WTC11 (cell line): ENCODE measurements at regions not wholly inside any gene's neighbourhood (a gene's known extent, or its start where the extent isn't known, plus 50 kb on each side); places are given as distances from the start of the nearest gene placed in this dataset.

Experiments used
- ATAC-seq: fragments of 200-7000 bp; cut with Tn5 transposase; 2 replicates; pipeline ENCODE4 v1.10.0; 2021; ENCODE audit warnings: mild to moderate bottlenecking, moderate library complexity
- CTCF ChIA-PET: fragments of 300-600 bp; sonication (Branson Sonifier 250); formaldehyde crosslinking; loops from one replicate; lab custom pipeline; 2021; ENCODE audit warnings: antibody characterized with exemption; lab: Charles Lee
- POLR2A ChIA-PET: fragments of 350-600 bp; sonication (Branson Sonifier 250); formaldehyde crosslinking; loops from one replicate; lab custom pipeline; 2021; ENCODE audit warnings: antibody characterized with exemption; lab: Charles Lee
- DNase-seq: peaks from one replicate; pipeline ENCODE4 v3.0.0; 2021; ENCODE audit warnings: low spot score
- H3K27ac Mint-ChIP-seq: 2 replicates; pipeline ENCODE4 v1.8.0; 2021; ENCODE audit warnings: mixed read lengths
- H3K27me3 Mint-ChIP-seq: 2 replicates; pipeline ENCODE4 v1.8.0; 2021; ENCODE audit warnings: low read depth, mild to moderate bottlenecking, moderate library complexity, mixed read lengths
- H3K36me3 Mint-ChIP-seq: 2 replicates; pipeline ENCODE4 v1.8.0; 2021; ENCODE audit warnings: mixed read lengths
- H3K4me1 Mint-ChIP-seq: 2 replicates; pipeline ENCODE4 v1.8.0; 2022; ENCODE audit warnings: mixed read lengths
- H3K4me3 Mint-ChIP-seq: 2 replicates; pipeline ENCODE4 v1.8.0; 2021; ENCODE audit warnings: mild to moderate bottlenecking, moderate library complexity, mixed read lengths
- H3K9me3 Mint-ChIP-seq: 2 replicates; pipeline ENCODE4 v1.8.0; 2021; ENCODE audit warnings: mixed read lengths
- ATF3 ChIP-seq: sonication (generic); formaldehyde crosslinking; conservative IDR thresholded peaks from 2 replicates; pipeline ENCODE4 v1.8.1; 2022; ENCODE audit warnings: mild to moderate bottlenecking, missing genetic modification reagents
- CREB1 ChIP-seq: sonication (generic); formaldehyde crosslinking; IDR thresholded peaks from 2 replicates; pipeline ENCODE4 v1.8.0; 2023; ENCODE audit warnings: mild to moderate bottlenecking, missing genetic modification reagents
- CTCF ChIP-seq: fragments of 200-600 bp; IDR thresholded peaks from 2 replicates; pipeline ENCODE4 v1.8.0; 2022; ENCODE audit warnings: antibody characterized with exemption
- JAZF1 ChIP-seq: fragments of 250-450 bp; sonication (Bioruptor Pico); IDR thresholded peaks from 2 replicates; pipeline ENCODE4 v1.9.0; 2021; ENCODE audit warnings: moderate library complexity, mild to moderate bottlenecking, inconsistent platforms
- JUN ChIP-seq: sonication (generic); formaldehyde crosslinking; IDR thresholded peaks from 2 replicates; pipeline ENCODE4 v1.8.0; 2023; ENCODE audit warnings: mild to moderate bottlenecking, missing genetic modification reagents
- NFYB ChIP-seq: sonication (generic); formaldehyde crosslinking; conservative IDR thresholded peaks from 2 replicates; pipeline ENCODE4 v1.8.0; 2022; ENCODE audit warnings: low read depth, missing genetic modification reagents
- RELA ChIP-seq: sonication (generic); formaldehyde crosslinking; IDR thresholded peaks from 2 replicates; pipeline ENCODE4 v1.8.1; 2022; ENCODE audit warnings: missing genetic modification reagents, mild to moderate bottlenecking, borderline replicate concordance
- RORB ChIP-seq: fragments of 250-450 bp; sonication (Bioruptor Pico); IDR thresholded peaks from 2 replicates; pipeline ENCODE4 v1.9.0; 2021; ENCODE audit warnings: mild to moderate bottlenecking
- ZBTB21 ChIP-seq: sonication (generic); formaldehyde crosslinking; IDR thresholded peaks from 2 replicates; pipeline ENCODE4 v1.8.1; 2023; ENCODE audit warnings: mild to moderate bottlenecking, missing genetic modification reagents, borderline replicate concordance
- ZBTB43 ChIP-seq: sonication (generic); formaldehyde crosslinking; IDR thresholded peaks from 2 replicates; pipeline ENCODE4 v1.8.1; 2023; ENCODE audit warnings: mild to moderate bottlenecking, missing genetic modification reagents
- ZNF138 ChIP-seq: sonication (generic); formaldehyde crosslinking; conservative IDR thresholded peaks from 2 replicates; pipeline ENCODE4 v1.8.1; 2022; ENCODE audit warnings: mild to moderate bottlenecking, moderate library complexity, missing genetic modification reagents
- ZNF232 ChIP-seq: sonication (generic); formaldehyde crosslinking; IDR thresholded peaks from 2 replicates; pipeline ENCODE4 v1.8.0; 2022; ENCODE audit warnings: mild to moderate bottlenecking, missing genetic modification reagents
- ZNF396 ChIP-seq: fragments of 250-450 bp; sonication (Bioruptor Pico); IDR thresholded peaks from 2 replicates; pipeline ENCODE4 v1.8.0; 2021; ENCODE audit warnings: mild to moderate bottlenecking, moderate library complexity, borderline replicate concordance
- ZNF512 ChIP-seq: sonication (generic); formaldehyde crosslinking; IDR thresholded peaks from 2 replicates; pipeline ENCODE4 v1.8.1; 2022; ENCODE audit warnings: missing genetic modification reagents, borderline replicate concordance
- ZSCAN18 ChIP-seq: fragments of 250-450 bp; sonication (Bioruptor Pico); IDR thresholded peaks from 2 replicates; pipeline ENCODE4 v2.1.2; 2022; ENCODE audit warnings: mild to moderate bottlenecking, moderate library complexity
- TF ChIP-seq, protein P1 (sequence below): sonication (generic); formaldehyde crosslinking; IDR thresholded peaks from 2 replicates; pipeline ENCODE4 v1.8.0; 2023; ENCODE audit warnings: missing genetic modification reagents
- TF ChIP-seq, protein P2 (sequence below): sonication (generic); formaldehyde crosslinking; IDR thresholded peaks from 2 replicates; pipeline ENCODE4 v1.8.1; 2023; ENCODE audit warnings: mild to moderate bottlenecking, missing genetic modification reagents, borderline replicate concordance
- TF ChIP-seq, protein P3 (sequence below): sonication (generic); formaldehyde crosslinking; IDR thresholded peaks from 2 replicates; pipeline ENCODE4 v1.8.1; 2023; ENCODE audit warnings: mild to moderate bottlenecking, missing genetic modification reagents, moderate library complexity

DNA sequence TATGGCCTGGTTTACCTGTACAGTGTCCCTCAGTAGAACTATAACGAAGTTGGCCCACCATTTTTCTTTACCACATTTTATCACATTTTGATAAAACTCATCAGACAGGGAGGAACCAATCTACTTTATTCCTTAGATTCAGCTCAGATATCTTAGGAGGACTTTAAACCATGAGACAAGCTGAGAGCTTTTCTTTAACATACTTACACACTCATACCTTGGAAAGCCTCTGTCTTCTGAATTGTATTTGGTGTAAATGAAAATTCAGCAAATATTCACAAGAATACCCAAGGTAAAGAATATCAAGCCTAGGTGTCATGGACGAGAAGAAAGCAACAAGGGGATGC is 313.2 kb downstream of the ENC1 start (continued):
- TF ChIP-seq ZNF512 (CRISPR knock-in tag) (no peak), RORB (CRISPR knock-in tag) (no peak)

DNA sequence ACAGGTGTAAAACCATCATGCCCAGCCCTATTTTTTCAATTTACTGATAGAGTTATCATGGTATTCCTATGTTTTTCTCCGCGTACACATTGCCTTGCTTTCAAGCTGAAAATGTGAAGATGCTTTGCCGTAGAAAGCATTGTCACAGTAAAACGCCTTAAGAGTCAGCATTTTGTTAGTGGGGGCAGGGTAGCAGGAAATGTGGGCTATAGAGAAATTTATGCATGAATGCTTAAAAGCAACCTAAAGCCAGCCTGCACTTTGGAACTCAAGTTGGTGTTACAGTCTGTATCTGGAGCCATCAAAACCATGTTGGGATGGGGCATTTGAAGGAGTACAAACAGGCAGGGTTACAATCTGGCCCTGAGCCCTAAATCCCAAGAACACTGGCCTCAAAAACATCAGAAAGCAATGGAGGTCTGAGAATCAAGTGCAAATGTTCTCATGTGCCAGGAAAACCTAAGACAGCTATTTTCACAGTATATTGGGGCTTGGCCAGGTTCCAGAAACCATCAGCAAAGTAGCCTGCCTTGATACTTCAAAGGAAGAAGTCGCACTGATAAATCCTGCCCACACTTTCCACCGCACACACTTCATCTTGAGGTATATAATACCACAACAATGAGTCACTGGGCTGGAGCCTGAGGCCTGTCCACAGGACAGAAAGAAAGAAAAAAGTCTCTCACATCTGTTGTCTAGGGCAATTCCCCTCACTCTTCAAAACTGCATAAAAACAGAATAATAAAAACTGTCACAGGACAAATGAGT is 313.8 kb downstream of the ENC1 start:
- no peak overlapping the region for H3K4me3 Mint-ChIP-seq
- CTCF ChIA-PET: interaction anchor here (1.3 kb wide), 1 partner anchor 10 kb away, joined by 3 read pairs; no protein-coding TSS in a partner anchor
- DNase-seq (no peak), ATAC-seq (no peak)
- TF ChIP-seq JUN (CRISPR knock-in tag): no peak
- TF ChIP-seq, protein P1, sequence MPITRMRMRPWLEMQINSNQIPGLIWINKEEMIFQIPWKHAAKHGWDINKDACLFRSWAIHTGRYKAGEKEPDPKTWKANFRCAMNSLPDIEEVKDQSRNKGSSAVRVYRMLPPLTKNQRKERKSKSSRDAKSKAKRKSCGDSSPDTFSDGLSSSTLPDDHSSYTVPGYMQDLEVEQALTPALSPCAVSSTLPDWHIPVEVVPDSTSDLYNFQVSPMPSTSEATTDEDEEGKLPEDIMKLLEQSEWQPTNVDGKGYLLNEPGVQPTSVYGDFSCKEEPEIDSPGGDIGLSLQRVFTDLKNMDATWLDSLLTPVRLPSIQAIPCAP (CRISPR knock-in tag): no peak
- TF ChIP-seq NFYB: no peak
- no peak for TF ChIP-seq ATF3
- TF ChIP-seq ZBTB21 (CRISPR knock-in tag): no peak
- TF ChIP-seq, protein P2, sequence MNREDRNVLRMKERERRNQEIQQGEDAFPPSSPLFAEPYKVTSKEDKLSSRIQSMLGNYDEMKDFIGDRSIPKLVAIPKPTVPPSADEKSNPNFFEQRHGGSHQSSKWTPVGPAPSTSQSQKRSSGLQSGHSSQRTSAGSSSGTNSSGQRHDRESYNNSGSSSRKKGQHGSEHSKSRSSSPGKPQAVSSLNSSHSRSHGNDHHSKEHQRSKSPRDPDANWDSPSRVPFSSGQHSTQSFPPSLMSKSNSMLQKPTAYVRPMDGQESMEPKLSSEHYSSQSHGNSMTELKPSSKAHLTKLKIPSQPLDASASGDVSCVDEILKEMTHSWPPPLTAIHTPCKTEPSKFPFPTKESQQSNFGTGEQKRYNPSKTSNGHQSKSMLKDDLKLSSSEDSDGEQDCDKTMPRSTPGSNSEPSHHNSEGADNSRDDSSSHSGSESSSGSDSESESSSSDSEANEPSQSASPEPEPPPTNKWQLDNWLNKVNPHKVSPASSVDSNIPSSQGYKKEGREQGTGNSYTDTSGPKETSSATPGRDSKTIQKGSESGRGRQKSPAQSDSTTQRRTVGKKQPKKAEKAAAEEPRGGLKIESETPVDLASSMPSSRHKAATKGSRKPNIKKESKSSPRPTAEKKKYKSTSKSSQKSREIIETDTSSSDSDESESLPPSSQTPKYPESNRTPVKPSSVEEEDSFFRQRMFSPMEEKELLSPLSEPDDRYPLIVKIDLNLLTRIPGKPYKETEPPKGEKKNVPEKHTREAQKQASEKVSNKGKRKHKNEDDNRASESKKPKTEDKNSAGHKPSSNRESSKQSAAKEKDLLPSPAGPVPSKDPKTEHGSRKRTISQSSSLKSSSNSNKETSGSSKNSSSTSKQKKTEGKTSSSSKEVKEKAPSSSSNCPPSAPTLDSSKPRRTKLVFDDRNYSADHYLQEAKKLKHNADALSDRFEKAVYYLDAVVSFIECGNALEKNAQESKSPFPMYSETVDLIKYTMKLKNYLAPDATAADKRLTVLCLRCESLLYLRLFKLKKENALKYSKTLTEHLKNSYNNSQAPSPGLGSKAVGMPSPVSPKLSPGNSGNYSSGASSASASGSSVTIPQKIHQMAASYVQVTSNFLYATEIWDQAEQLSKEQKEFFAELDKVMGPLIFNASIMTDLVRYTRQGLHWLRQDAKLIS (CRISPR knock-in tag): no peak
- TF ChIP-seq, protein P3, sequence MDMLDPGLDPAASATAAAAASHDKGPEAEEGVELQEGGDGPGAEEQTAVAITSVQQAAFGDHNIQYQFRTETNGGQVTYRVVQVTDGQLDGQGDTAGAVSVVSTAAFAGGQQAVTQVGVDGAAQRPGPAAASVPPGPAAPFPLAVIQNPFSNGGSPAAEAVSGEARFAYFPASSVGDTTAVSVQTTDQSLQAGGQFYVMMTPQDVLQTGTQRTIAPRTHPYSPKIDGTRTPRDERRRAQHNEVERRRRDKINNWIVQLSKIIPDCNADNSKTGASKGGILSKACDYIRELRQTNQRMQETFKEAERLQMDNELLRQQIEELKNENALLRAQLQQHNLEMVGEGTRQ: no peak
- no peak for TF ChIP-seq ZNF232 (CRISPR knock-in tag)
- TF ChIP-seq JAZF1 (CRISPR knock-in tag): no peak
- no peak for TF ChIP-seq ZNF138 (CRISPR knock-in tag)
- TF ChIP-seq CTCF: no peak
- no peak for TF ChIP-seq CREB1
- TF ChIP-seq RELA (CRISPR knock-in tag): no peak
- TF ChIP-seq ZSCAN18 (CRISPR knock-in tag): no peak
- TF ChIP-seq ZNF396: no peak
- TF ChIP-seq ZBTB43: no peak
- no peaks in the 10 kb centered on the region for H3K36me3 Mint-ChIP-seq
- POLR2A ChIA-PET: no interaction called here
- 0 out of 2 replicates have a peak, but pooled peaks cover 3% of the 10 kb centered on the region for H3K9me3 Mint-ChIP-seq
- H3K27ac Mint-ChIP-seq: no peak overlapping the region
- H3K27me3 Mint-ChIP-seq: no peaks in the 10 kb centered on the region
- peaks cover 11% of the 10 kb centered on the region for H3K4me1 Mint-ChIP-seq
